Transverse colon (tissue), 4 donors: ENCODE measurements at regions not wholly inside any gene's neighbourhood (a gene's known extent, or its start where the extent isn't known, plus 50 kb on each side); places are given as distances from the start of the nearest gene placed in this dataset.

Experiments
- DNase-seq: peaks from one replicate; pipeline ENCODE4 v3.0.0-alpha.2; 2019
- H3K27ac ChIP-seq, 4 donors: fragments of 200-600 bp; sonication (generic); 2 replicates each; pipeline ENCODE4 v1.5.1; 2016 to 2018; ENCODE audit warnings: inconsistent platforms in 4 of 4
- H3K27me3 ChIP-seq: fragments of 200-600 bp; sonication (generic); 2 replicates; pipeline ENCODE4 v1.5.1; 2017; ENCODE audit warnings: inconsistent platforms
- H3K36me3 ChIP-seq, 4 donors: fragments of 200-600 bp; sonication (generic); 2 replicates each; pipeline ENCODE4 v1.5.1; 2017 to 2019; ENCODE audit warnings: inconsistent platforms in 4 of 4
- H3K4me1 ChIP-seq, 4 donors: fragments of 200-600 bp; sonication (generic); 2 replicates each; pipeline ENCODE4 v1.5.1; 2017 to 2020; ENCODE audit warnings: inconsistent platforms in 4 of 4
- H3K4me3 ChIP-seq, 4 donors: fragments of 200-600 bp; sonication (generic); 1 replicate in 1 of 4; 2 replicates in 3 of 4; pipeline versions ENCODE4 v1.5.1 to v1.6.1; 2017 to 2019; ENCODE audit warnings: inconsistent platforms in 4 of 4
- H3K9me3 ChIP-seq, 2 donors: fragments of 200-600 bp; sonication (generic); 2 replicates each; pipeline ENCODE4 v1.5.1; 2017 to 2019; ENCODE audit warnings: inconsistent platforms in 2 of 2
- CTCF ChIP-seq, 5 experiments: fragments of 200-600 bp in 3 of 5; fragments of 450-650 bp in 2 of 5; sonication (generic) in 3 of 5; IDR thresholded peaks; 1 replicate in 2 of 5; 2 replicates in 3 of 5; pipeline ENCODE4 v1.5.1; 2016 to 2017; ENCODE audit warnings: antibody characterized with exemption in 5 of 5, inconsistent platforms in 3 of 5, mild to moderate bottlenecking in 2 of 5, moderate library complexity in 1 of 5
- EP300 ChIP-seq: sonication (generic); formaldehyde crosslinking; IDR thresholded peaks from one replicate; pipeline ENCODE4 v1.6.1; 2017; ENCODE audit warnings: antibody characterized with exemption, low read depth
- POLR2A ChIP-seq: fragments of 450-650 bp; IDR thresholded peaks from one replicate; pipeline ENCODE4 v1.6.1; 2016; ENCODE audit warnings: antibody characterized with exemption, mild to moderate bottlenecking, moderate library complexity
- POLR2AphosphoS5 ChIP-seq, 3 donors: sonication (generic); formaldehyde crosslinking; IDR thresholded peaks; one replicate each; pipeline ENCODE4 v1.6.1; 2016; ENCODE audit warnings: antibody characterized with exemption in 3 of 3
- WGBS, 2 donors: methylation state at CpG; one replicate each; pipeline ENCODE4 v1.1.5; 2018; ENCODE audit warnings: low coverage in 1 of 2; 5-methylcytosine and 5-hydroxymethylcytosine counted together
- in situ Hi-C, 4 donors: fragments of 200-750 bp; cut with MboI; loops; one replicate each; pipeline versions ENCODE4 v1.15.0 to v1.15.1; 2017; ENCODE audit warnings: low sequenced_read_pairs in 3 of 4, low pct_ligation_motif_present in 1 of 4, low pct_unique_long_range_greater_than_20kb in 1 of 4
- intact Hi-C: fragments of 100-400 bp; cut with DNase I; formaldehyde crosslinking; loops from one replicate; pipeline ENCODE4 v1.15.1; 2023; ENCODE audit warnings: low total_unique reads

DNA sequence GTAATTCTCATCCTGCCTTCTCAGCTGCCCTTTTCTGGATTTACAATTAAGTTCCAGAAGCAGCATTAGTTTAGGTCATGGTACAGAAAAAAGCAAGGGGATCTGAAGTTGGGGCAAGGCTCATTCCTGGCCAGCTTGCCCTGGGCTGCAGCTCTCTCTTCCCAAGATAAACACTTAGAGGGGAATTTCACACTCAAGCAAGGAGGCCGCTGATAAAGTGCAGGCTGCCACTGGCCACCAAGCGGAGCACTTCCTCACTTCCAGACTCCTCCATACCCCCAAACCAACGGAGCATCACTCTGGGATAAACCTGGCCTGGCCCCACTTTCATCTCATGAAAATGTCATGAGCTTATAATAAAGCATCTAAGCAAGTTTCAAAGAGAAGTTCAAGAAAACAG is 445.5 kb upstream of the MKI67 start:
- Histone ChIP-seq H3K36me3 (no peaks in the 10 kb centered on the region), H3K27ac (no peak overlapping the region), H3K4me3 (no peak overlapping the region), H3K9me3 (no peaks in the 10 kb centered on the region), H3K27me3 (peaks cover 2% of the 10 kb centered on the region), H3K4me1 (no peaks in the 10 kb centered on the region)
- in situ Hi-C loops, result no loop called here
- WGBS, 2 donors, result 71% methylated on average over 3 of the region's 3 CpGs; no CpG with 5 or more reads in 1 of the 2 donors
- no peak for DNase-seq
- no peak for TF ChIP-seq EP300
- TF ChIP-seq POLR2A, result no peak
- no peak for TF ChIP-seq CTCF (IDR thresholded peaks at IDR 0.05)
- no peak for TF ChIP-seq POLR2AphosphoS5 (IDR thresholded peaks at IDR 0.05)
- intact Hi-C loops, result no loop called here

DNA sequence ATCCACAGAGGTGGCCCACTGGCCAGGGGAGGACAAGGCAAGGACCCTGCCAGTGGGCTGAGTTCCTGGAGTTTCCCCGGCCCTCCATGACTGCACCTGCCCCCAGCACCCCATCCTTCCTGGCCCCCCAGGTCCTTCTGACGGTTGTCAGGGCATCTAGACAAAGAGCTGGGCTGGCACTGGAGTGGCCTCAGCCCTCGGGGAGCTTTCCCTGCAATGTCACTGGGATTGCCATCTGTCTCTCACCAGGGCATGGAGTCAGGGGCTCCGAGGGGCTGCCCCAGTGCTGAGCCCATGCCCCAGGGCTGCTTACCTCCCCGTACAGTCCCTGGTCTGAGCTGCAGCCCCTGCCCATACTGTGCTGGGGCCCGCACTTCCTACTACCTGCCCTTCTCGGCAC is 446.5 kb upstream of the MKI67 start:
- no peak for TF ChIP-seq POLR2A
- no peak for TF ChIP-seq EP300
- TF ChIP-seq POLR2AphosphoS5 (IDR thresholded peaks at IDR 0.05), result no peak
- no peak for TF ChIP-seq CTCF (IDR thresholded peaks at IDR 0.05)
- H3K36me3 ChIP-seq, result no peaks in the 10 kb centered on the region
- no peaks in the 10 kb centered on the region for H3K9me3 ChIP-seq
- H3K27ac ChIP-seq, result no peak overlapping the region
- no peaks in the 10 kb centered on the region for H3K4me1 ChIP-seq
- H3K4me3 ChIP-seq, result no peak overlapping the region
- WGBS, 2 donors, result 80% methylated on average over 7 of the region's 7 CpGs; no CpG with 5 or more reads in 1 of the 2 donors
- in situ Hi-C loops, result no loop called here
- peaks cover 2% of the 10 kb centered on the region for H3K27me3 ChIP-seq
- intact Hi-C loops, result no loop called here
- no peak for DNase-seq

DNA sequence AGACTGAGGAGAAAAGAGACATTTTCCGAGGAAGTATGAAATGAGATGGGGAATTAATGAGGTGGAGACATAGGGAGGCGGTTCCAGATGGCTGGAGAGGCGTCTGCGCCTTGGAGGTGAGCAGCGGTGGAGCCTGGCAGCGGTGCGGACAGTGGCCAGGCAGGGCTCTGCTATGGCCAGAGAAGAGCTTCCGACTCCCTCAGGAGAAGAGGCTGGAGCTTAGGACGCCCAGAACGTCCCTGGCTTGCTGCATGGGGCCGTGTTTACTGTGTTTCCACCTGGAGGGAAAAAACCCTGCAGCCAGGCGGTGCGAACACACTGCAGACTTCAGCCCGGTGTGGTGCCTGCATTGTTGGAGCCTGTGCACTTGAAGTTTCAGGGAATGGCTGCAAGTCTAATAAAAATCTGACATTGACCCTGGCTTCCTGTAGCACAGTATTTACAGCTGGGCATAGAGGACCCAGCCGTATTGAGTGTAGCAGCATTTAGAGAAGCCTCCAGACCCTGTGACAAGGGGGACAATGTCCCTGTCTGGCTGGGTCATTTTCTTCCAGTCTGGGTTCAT is 447.1 kb upstream of the MKI67 start:
- no peak overlapping the region for H3K4me3 ChIP-seq
- H3K4me1 ChIP-seq, result no peaks in the 10 kb centered on the region
- no peaks in the 10 kb centered on the region for H3K36me3 ChIP-seq
- H3K27ac ChIP-seq, result no peak overlapping the region
- 90% methylated on average over 15 of the region's 15 CpGs; no CpG with 5 or more reads in 1 of the 2 donors for WGBS, 2 donors
- intact Hi-C loops, result no loop called here
- in situ Hi-C loops, result no loop called here
- no peaks in the 10 kb centered on the region for H3K9me3 ChIP-seq
- no peak for TF ChIP-seq EP300
- TF ChIP-seq POLR2AphosphoS5 (IDR thresholded peaks at IDR 0.05), result no peak
- no peak for TF ChIP-seq CTCF (IDR thresholded peaks at IDR 0.05)
- no peak for TF ChIP-seq POLR2A
- peaks cover 2% of the 10 kb centered on the region for H3K27me3 ChIP-seq
- no peak for DNase-seq

- no peaks in the 10 kb centered on the region for H3K9me3 ChIP-seq
- no peak for DNase-seq
- no peak overlapping the region for H3K4me3 ChIP-seq
- intact Hi-C loops, result no loop called here
- in situ Hi-C loops, result no loop called here
- no peaks in the 10 kb centered on the region for H3K36me3 ChIP-seq
- H3K4me1 ChIP-seq, result no peaks in the 10 kb centered on the region
- TF ChIP-seq CTCF (IDR thresholded peaks at IDR 0.05) (no peak), EP300 (no peak), POLR2A (no peak), POLR2AphosphoS5 (IDR thresholded peaks at IDR 0.05) (no peak)
- WGBS, 2 donors, result 84 to 87% methylated on average over 7 to 9 of the region's 9 CpGs
- H3K27ac ChIP-seq, result no peak overlapping the region
- H3K27me3 ChIP-seq, result peaks cover 2% of the 10 kb centered on the region
Measured at GRCh38 chr10:128573986-128574385, 447.8 kb upstream of the MKI67 start.
